WI38 (cell line): ENCODE measurements at regions not wholly inside any gene's neighbourhood (a gene's known extent, or its start where the extent isn't known, plus 50 kb on each side); places are given as distances from the start of the nearest gene placed in this dataset.

Experiments
- H3K4me3 ChIP-seq: 2 replicates; pipeline ENCODE4 v1.5.1; 2011; ENCODE audit warnings: low read depth, mild to moderate bottlenecking, control low read depth, low read length
- TF ChIP-seq, protein P1 (sequence below): IDR thresholded peaks from 2 replicates; pipeline ENCODE4 v1.5.1; 2012; ENCODE audit warnings: low read depth, mild to moderate bottlenecking, control low read depth, low read length

DNA sequence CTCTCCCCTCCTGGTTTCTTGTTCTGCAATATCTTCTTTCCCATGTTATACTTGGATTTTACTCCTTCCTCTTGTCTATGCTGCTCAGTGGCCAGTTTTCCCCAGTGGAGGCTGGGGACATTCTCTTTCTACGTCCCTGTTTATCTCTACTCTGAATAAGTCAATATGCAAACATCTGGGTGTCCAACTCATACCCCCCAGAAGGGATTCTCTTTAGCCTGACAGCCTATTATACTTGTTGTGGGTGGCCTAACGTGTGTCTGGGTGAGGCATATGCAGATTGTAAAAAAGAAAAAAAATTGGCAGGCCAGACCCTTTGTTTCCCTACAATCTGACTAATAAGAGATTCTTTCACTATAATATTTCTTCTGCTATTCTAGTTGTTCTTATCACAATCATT is 134.2 kb upstream of the MAF start:
- no peak overlapping the region for H3K4me3 ChIP-seq
- TF ChIP-seq, protein P1, sequence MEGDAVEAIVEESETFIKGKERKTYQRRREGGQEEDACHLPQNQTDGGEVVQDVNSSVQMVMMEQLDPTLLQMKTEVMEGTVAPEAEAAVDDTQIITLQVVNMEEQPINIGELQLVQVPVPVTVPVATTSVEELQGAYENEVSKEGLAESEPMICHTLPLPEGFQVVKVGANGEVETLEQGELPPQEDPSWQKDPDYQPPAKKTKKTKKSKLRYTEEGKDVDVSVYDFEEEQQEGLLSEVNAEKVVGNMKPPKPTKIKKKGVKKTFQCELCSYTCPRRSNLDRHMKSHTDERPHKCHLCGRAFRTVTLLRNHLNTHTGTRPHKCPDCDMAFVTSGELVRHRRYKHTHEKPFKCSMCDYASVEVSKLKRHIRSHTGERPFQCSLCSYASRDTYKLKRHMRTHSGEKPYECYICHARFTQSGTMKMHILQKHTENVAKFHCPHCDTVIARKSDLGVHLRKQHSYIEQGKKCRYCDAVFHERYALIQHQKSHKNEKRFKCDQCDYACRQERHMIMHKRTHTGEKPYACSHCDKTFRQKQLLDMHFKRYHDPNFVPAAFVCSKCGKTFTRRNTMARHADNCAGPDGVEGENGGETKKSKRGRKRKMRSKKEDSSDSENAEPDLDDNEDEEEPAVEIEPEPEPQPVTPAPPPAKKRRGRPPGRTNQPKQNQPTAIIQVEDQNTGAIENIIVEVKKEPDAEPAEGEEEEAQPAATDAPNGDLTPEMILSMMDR = no peak

DNA sequence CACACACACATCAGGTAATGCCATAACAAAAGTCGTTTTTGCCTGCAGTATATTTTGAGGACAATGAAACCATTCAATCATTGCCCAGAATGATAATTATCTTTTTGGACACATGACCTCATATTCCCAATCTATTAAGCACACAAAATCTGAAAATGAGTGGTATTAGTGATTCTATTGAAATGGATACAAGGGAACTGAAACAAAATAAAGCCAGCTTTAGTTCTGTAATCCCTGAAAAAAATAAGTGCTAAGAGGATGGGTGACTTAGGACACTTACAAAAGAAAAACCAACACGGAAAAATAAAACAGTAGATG is 128.3 kb upstream of the MAF start:
- TF ChIP-seq, protein P1 = no peak
- no peak overlapping the region for H3K4me3 ChIP-seq

DNA sequence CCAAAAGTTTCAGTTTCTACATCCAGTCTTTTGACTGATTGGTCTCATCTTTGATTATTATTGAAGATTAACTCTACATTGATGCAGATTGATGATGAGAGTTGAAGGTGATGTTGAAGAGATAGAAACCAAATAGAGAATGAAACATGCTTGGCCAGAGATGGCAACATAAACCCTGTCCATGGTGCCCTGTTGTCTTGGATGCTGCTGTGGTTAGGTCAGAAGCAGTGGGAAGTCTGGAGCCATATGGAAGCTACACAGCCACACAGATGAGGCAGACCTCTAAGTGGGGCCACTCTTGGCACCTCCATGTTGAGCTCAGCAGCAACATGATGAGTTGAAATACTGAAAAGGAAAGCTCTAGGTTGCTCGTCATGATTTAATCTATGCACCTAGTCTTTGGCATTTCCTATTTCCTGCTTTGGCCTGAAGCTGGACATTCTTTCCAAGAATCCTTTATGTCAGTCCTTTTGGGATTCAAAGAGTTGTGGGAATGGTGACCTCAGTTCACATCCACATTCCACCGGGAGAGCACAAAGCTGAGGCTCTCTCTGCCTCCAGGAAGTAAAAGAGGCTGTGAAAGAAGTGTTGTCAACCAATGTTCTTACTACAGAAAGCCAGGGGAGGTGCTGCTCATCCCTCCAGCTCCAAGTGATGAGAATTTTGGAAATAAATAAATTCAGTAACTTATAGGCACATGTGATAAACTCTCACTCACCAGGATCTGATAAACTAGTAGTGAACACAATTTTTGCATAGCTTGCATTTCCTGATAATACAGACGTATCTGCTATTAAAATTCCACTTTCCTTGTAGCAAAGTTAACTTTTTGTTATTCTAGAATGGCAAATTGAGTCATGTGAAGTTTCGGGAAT is 127.7 kb upstream of the MAF start:
- TF ChIP-seq, protein P1 = no peak
- H3K4me3 ChIP-seq = no peak overlapping the region

DNA sequence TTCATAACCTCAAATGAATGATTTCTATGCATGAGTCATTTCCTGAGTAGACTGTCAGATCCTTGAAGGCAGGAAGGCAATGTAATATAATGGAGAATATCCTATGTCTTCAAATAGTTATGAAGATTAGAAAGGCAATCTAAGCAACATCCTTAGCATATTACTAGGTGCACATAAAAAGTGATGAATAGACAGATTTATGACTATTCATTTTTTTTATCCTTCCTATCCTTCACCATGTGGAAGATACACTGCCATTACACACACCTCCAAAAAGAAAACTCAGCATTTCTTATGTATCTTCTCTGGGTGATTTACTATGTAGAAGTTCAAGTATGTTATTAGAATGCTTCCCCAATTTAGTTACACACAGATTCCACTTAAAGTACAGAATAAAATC is 126.4 kb upstream of the MAF start:
- H3K4me3 ChIP-seq = no peak overlapping the region
- TF ChIP-seq, protein P1 = no peak

DNA sequence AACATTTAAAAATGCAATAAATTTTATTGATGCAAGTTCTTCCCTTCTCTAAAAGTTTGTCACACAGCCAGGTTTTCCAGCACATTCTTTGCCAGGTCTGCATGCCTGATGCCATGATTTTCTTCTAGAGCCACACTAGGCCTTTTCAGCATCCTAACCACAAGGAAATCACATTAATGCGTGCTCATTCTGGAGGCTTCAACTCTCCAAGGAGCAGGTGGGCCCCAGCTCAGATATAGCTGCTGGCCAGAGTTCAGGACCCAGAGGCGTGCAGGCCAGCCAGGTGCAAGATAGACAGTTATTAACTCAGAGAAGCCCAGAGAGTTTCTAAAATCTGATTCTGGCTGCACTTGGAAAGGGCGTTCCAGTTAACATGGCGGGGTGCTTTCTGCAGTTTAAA is 124.5 kb upstream of the MAF start:
- TF ChIP-seq, protein P1 = no peak
- H3K4me3 ChIP-seq = no peak overlapping the region

DNA sequence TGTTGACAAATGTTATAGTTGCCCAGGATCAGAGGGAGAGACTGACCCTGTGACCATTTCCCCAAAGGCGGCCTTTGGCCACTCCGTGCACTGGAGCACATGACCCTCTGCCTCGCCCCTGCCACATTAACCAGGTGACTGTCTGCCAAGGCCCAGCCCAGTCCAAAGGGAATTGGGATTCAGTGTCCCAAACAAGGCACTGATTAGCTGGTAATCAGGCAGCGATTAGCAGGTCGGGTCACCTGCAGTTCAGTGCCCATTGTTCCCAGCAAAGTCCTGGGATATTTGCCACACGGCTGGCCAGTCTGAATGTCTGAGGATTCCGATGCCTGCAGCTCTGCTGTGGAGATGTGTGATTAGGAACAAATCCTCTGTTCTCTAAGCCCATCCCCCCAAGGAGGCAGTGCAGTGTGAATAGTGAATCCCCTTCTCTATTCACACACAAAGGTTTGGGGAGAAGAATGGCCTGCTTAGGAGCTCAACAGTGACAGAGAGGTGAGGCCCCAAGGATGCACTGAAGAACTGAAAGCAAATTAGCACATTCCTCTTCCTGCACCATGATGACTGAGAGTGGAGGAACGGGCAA is 123.1 kb upstream of the MAF start:
- no peak overlapping the region for H3K4me3 ChIP-seq
- TF ChIP-seq, protein P1 = no peak

DNA sequence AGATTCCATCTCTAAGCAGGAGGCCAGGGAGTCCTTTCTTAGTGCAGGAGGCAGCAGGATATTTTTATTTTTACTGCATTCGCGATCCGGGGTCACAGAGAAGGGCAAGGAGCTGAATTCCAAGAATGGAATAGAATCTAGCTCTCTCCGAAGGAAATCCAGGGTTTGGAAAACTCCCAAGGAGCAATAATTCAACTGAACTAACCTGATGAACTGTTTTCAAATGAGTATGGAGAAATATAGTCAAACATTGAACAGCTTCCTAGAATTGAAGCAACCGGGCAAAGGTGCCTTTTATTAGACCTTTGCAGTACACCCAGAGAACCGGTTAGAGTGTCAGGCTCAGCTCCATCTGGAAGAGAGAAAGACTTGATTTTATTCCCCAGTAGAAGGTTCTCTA is 120.7 kb upstream of the MAF start:
- H3K4me3 ChIP-seq = no peak overlapping the region
- TF ChIP-seq, protein P1 = no peak
